ENCODE measurements at regions not wholly inside any gene's neighbourhood (a gene's known extent, or its start where the extent isn't known, plus 50 kb on each side); places are given as distances from the start of the nearest gene placed in this dataset.
"Not testable (repeated sequence)": the region's sequence is repeated elsewhere in the genome, so short reads cannot be mapped to it uniquely, and the experiment has no call there.

- DNase-seq: no peak
Observed at GRCh38 chr22:17318817-17319216, 50.4 kb upstream of the CECR2 start.

- no peak for DNase-seq
Observed at GRCh38 chr22:17315310-17315709, 54.0 kb upstream of the CECR2 start.

GRCh38 chr22:17314487-17314886 is 54.8 kb upstream of the CECR2 start:
- no peak for DNase-seq

- DNase-seq: no peak
Observed at GRCh38 chr22:17313626-17314025, 55.6 kb upstream of the CECR2 start.

- DNase-seq: no peak
Observed at GRCh38 chr22:17307566-17307965, 61.7 kb upstream of the CECR2 start.

- DNase-seq: no peak
Observed at GRCh38 chr22:17305076-17305475, 64.2 kb upstream of the CECR2 start.

- DNase-seq: peak; percentile 77 to 93
Observed at GRCh38 chr22:17303840-17304779, 65.2 kb upstream of the CECR2 start.

GRCh38 chr22:17303441-17303839 is 65.8 kb upstream of the CECR2 start:
- no peak for DNase-seq

GRCh38 chr22:17302616-17303015 is 66.6 kb upstream of the CECR2 start:
- no peak for DNase-seq

- DNase-seq: no peak
Observed at GRCh38 chr22:17300926-17301325, 68.3 kb upstream of the CECR2 start.

- not testable (repeated sequence) for DNase-seq
Observed at GRCh38 chr22:17298805-17299502, 70.3 kb upstream of the CECR2 start.

GRCh38 chr22:17285656-17286055 is 66.4 kb upstream of the ADA2 start:
- no peak for DNase-seq

- DNase-seq: peak; percentile 30 to 53
Observed at GRCh38 chr22:17284888-17285287, 65.7 kb upstream of the ADA2 start.

GRCh38 chr22:17284466-17284865 is 65.2 kb upstream of the ADA2 start:
- no peak for DNase-seq

GRCh38 chr22:17283865-17284264 is 64.6 kb upstream of the ADA2 start:
- DNase-seq: not testable (repeated sequence)

- DNase-seq: no peak
Observed at GRCh38 chr22:17283423-17283822, 64.2 kb upstream of the ADA2 start.

GRCh38 chr22:17281440-17281841 is 62.2 kb upstream of the ADA2 start:
- DNase-seq: peak; percentile 32 to 54

- DNase-seq: no peak
Observed at GRCh38 chr22:17281026-17281425, 61.8 kb upstream of the ADA2 start.

- DNase-seq: peak in 1 of 2 donors; percentile 55
Observed at GRCh38 chr22:17272511-17272991, 53.3 kb upstream of the ADA2 start.

- no peak for DNase-seq
Observed at GRCh38 chr22:17271711-17272451, 52.6 kb upstream of the ADA2 start.

GRCh38 chr22:17269607-17270261 is 50.5 kb upstream of the ADA2 start:
- no peak for DNase-seq

- peak in 1 of 2 donors; percentile 24 for DNase-seq
Observed at GRCh38 chr22:17269224-17269606, 50.0 kb upstream of the ADA2 start.
